HepG2 (cell line): ENCODE measurements at regions not wholly inside any gene's neighbourhood (a gene's known extent, or its start where the extent isn't known, plus 50 kb on each side); places are given as distances from the start of the nearest gene placed in this dataset.

Experiments
- ATAC-seq: fragments of 200-7000 bp; cut with Tn5 transposase; 3 replicates; pipeline ENCODE4 v1.9.1; 2020; ENCODE audit warnings: mild to moderate bottlenecking, moderate library complexity
- BruUV-seq: library from RNA; stranded (reverse); fragments of 400-500 nt; replicated peaks from 2 replicates; lab custom pipeline; 2021; lab: Mats Ljungman, UMichigan
- CTCF ChIA-PET: fragments of 300-600 bp; formaldehyde crosslinking; extraction: SDS; loops from one replicate; lab custom pipeline; 2021; ENCODE audit warnings: low total read pairs, inconsistent platforms, low intra/inter-chr PET ratio; lab: Yijun Ruan, JAX
- POLR2A ChIA-PET: fragments of 350-600 bp; sonication (Branson Sonifier 250); formaldehyde crosslinking; loops from one replicate; lab custom pipeline; 2020; ENCODE audit warnings: antibody characterized with exemption, inconsistent platforms; lab: Yijun Ruan, JAX
- DNase-seq: peaks from one replicate; pipeline ENCODE4 v3.0.0-alpha.2; 2015; ENCODE audit warnings: low spot score
- FAIRE-seq: peaks from 3 replicates; lab custom pipeline; 2011; peaks lifted over from hg19 to GRCh38; lab: Jason Lieb, UNC
- H2AFZ ChIP-seq: one replicate; pipeline ENCODE4 v1.6.1; 2011; ENCODE audit warnings: low read length, inconsistent platforms
- H3K27ac ChIP-seq: fragments of 300-600 bp; 3 replicates; pipeline ENCODE4 v1.8.0; 2011; ENCODE audit warnings: mixed run types, mild to moderate bottlenecking, mixed read lengths, low read length, inconsistent platforms; ENCODE audit not compliant: insufficient read depth; ENCODE audit errors: extremely low read length
- H3K27me3 ChIP-seq, 2 experiments: fragments of 200-600 bp in 1 of 2; 2 replicates in 1 of 2; 3 replicates in 1 of 2; pipeline versions ENCODE4 v1.6.0 to v1.8.0; 2011; ENCODE audit warnings: low read length in 2 of 2, mild to moderate bottlenecking in 2 of 2, moderate library complexity in 2 of 2, inconsistent platforms in 1 of 2; ENCODE audit not compliant: insufficient read depth in 2 of 2, control insufficient read depth in 1 of 2
- H3K36me3 ChIP-seq, 2 experiments: fragments of 200-600 bp in 1 of 2; replicated peaks in 1 of 2; 2 replicates in 1 of 2; 3 replicates in 1 of 2; pipeline versions ENCODE4 v1.5.1 to v1.8.0; 2011; ENCODE audit warnings: low read length in 2 of 2, inconsistent platforms in 1 of 2; ENCODE audit not compliant: insufficient read depth in 2 of 2, control insufficient read depth in 1 of 2
- H3K4me1 ChIP-seq: 2 replicates; pipeline ENCODE4 v1.5.1; 2012; ENCODE audit warnings: low read length, inconsistent platforms; ENCODE audit not compliant: insufficient read depth
- H3K4me2 ChIP-seq: 2 replicates; pipeline ENCODE4 v1.6.0; 2011; ENCODE audit warnings: low read depth, low read length, inconsistent platforms
- H3K4me3 ChIP-seq, 3 experiments: fragments of 200-600 bp in 1 of 3; sonication (generic), shearing (Covaris generic) in 1 of 3; replicated peaks in 1 of 3; 2 replicates each; pipeline ENCODE4 v1.5.1; 2011 to 2016; ENCODE audit warnings: low read length in 3 of 3, inconsistent platforms in 2 of 3, low read depth in 2 of 3, mild to moderate bottlenecking in 2 of 3, control low read depth in 1 of 3, mixed read lengths in 1 of 3; ENCODE audit not compliant: insufficient read depth in 1 of 3
- H3K79me2 ChIP-seq: one replicate; pipeline ENCODE4 v1.6.1; 2011; ENCODE audit warnings: low read length, inconsistent platforms; ENCODE audit not compliant: insufficient read depth
- H3K9ac ChIP-seq: 2 replicates; pipeline ENCODE4 v1.6.0; 2011; ENCODE audit warnings: mild to moderate bottlenecking, low read depth, low read length, inconsistent platforms; ENCODE audit not compliant: insufficient read depth
- H3K9me3 ChIP-seq: 2 replicates; pipeline ENCODE4 v1.5.1; 2012; ENCODE audit warnings: mild to moderate bottlenecking, low read length
- H4K20me1 ChIP-seq: 2 replicates; pipeline ENCODE4 v1.6.0; 2011; ENCODE audit warnings: inconsistent platforms, mild to moderate bottlenecking, low read length, moderate library complexity; ENCODE audit not compliant: insufficient read depth
- GATAD2A ChIP-seq: IDR thresholded peaks from 2 replicates; pipeline ENCODE4 v1.6.1; 2016
- HOXA5 ChIP-seq: sonication (generic); formaldehyde crosslinking; IDR thresholded peaks from 2 replicates; pipeline ENCODE4 v1.4.0; 2020; ENCODE audit warnings: missing genetic modification reagents
- MEF2D ChIP-seq: sonication (generic); formaldehyde crosslinking; IDR thresholded peaks from 2 replicates; pipeline ENCODE4 v1.5.1; 2020; ENCODE audit warnings: mild to moderate bottlenecking, missing genetic modification reagents
- RARG ChIP-seq: sonication (generic); formaldehyde crosslinking; IDR thresholded peaks from 2 replicates; pipeline ENCODE4 v1.4.0; 2020; ENCODE audit warnings: low read depth, mild to moderate bottlenecking, missing genetic modification reagents
- RBM22 ChIP-seq: fragments of 200-400 bp; formaldehyde crosslinking; optimal IDR thresholded peaks from 2 replicates; pipeline ENCODE3; 2017; ENCODE audit warnings: mild to moderate bottlenecking, low read length, moderate library complexity
- SMC3 ChIP-seq: IDR thresholded peaks from 2 replicates; pipeline ENCODE4 v1.6.1; 2011; ENCODE audit warnings: low read length, improper control_type of control experiment
- SP5 ChIP-seq: IDR thresholded peaks from 2 replicates; pipeline ENCODE4 v1.6.1; 2016; ENCODE audit warnings: low read depth, borderline replicate concordance
- ZBTB3 ChIP-seq: sonication (generic); formaldehyde crosslinking; IDR thresholded peaks from 2 replicates; pipeline ENCODE4 v1.4.0; 2020; ENCODE audit warnings: low read depth, mild to moderate bottlenecking, moderate library complexity, missing genetic modification reagents, borderline replicate concordance
- ZIK1 ChIP-seq: sonication (generic); formaldehyde crosslinking; IDR thresholded peaks from 2 replicates; pipeline ENCODE4 v1.5.0; 2020; ENCODE audit warnings: mild to moderate bottlenecking, low read depth, missing genetic modification reagents, borderline replicate concordance
- ZNF275 ChIP-seq: sonication (generic); formaldehyde crosslinking; IDR thresholded peaks from 2 replicates; pipeline ENCODE4 v1.8.0; 2022; ENCODE audit warnings: missing genetic modification reagents, mild to moderate bottlenecking, inconsistent platforms, borderline replicate concordance
- ZNF577 ChIP-seq: sonication (generic); formaldehyde crosslinking; IDR thresholded peaks from 2 replicates; pipeline ENCODE4 v1.4.0; 2020; ENCODE audit warnings: mild to moderate bottlenecking, low read depth, missing genetic modification reagents, borderline replicate concordance
- ZNF749 ChIP-seq: sonication (generic); formaldehyde crosslinking; IDR thresholded peaks from 2 replicates; pipeline ENCODE4 v1.8.0; 2022; ENCODE audit warnings: mild to moderate bottlenecking, missing genetic modification reagents, moderate library complexity, borderline replicate concordance
- ZSCAN22 ChIP-seq: sonication (generic); formaldehyde crosslinking; IDR thresholded peaks from 2 replicates; pipeline ENCODE4 v1.4.0; 2020; ENCODE audit warnings: mild to moderate bottlenecking, missing genetic modification reagents
- ZSCAN29 ChIP-seq: sonication (generic); formaldehyde crosslinking; conservative IDR thresholded peaks from 2 replicates; pipeline ENCODE4 v1.4.0; 2020; ENCODE audit warnings: mild to moderate bottlenecking, missing genetic modification reagents
- WGBS: methylation state at CpG from one replicate; pipeline ENCODE4 v1.1.6; 2017; ENCODE audit warnings: low lambda C conversion rate; 5-methylcytosine and 5-hydroxymethylcytosine counted together
- in situ Hi-C: cut with HindIII; loops from 2 replicates; pipeline ENCODE4 v1.10.0; 2017; ENCODE audit warnings: low pct_unique_long_range_greater_than_20kb; ENCODE audit not compliant: extremely low pct_ligation_motif_present
- intact Hi-C: fragments of 100-400 bp; cut with micrococcal nuclease; formaldehyde crosslinking; loops from one replicate; pipeline ENCODE4 v1.10.0; 2022; ENCODE audit not compliant: unreplicated experiment
- TF ChIP-seq, protein P1 (sequence below): IDR thresholded peaks from 2 replicates; pipeline ENCODE4 v1.6.1; 2018; ENCODE audit warnings: missing genetic modification reagents, mild to moderate bottlenecking, missing compliant biosample characterization
- TF ChIP-seq, protein P2 (sequence below): sonication (generic); formaldehyde crosslinking; IDR thresholded peaks from 2 replicates; pipeline ENCODE4 v1.5.0; 2020; ENCODE audit warnings: mild to moderate bottlenecking, missing genetic modification reagents
- TF ChIP-seq, protein P3 (sequence below): sonication (generic); formaldehyde crosslinking; conservative IDR thresholded peaks from 2 replicates; pipeline ENCODE4 v1.4.0; 2020; ENCODE audit warnings: missing genetic modification reagents

DNA sequence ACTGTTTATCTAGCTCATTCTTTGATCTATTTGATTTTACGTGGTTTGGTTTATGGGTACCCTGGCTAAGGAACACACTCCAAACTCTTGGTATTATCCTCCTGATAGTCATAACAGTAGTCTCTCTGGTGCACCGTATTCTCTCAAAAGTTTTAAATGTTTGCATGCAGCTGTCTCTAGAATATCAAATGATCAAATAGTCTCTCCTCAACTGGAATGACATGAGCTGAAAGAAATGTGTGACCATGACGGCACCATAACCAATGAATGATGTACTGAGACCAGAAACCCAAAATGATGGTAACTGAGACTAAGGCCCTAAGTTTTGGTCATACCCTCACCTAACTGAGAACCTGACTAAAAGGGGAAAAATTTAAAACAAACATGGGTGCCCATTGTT lies 319.4 kb downstream of the SLC7A11 start:
- ATAC-seq, result no peak
- intact Hi-C loops, result no loop called here
- no peak for FAIRE-seq
- ChIA-PET CTCF (no interaction called here), POLR2A (no interaction called here)
- 54% methylated on average over 3 of the region's 3 CpGs for WGBS
- no peaks in the 10 kb centered on the region for H3K4me1 ChIP-seq
- no peaks in the 10 kb centered on the region for H4K20me1 ChIP-seq
- no TSS peak for BruUV-seq
- H3K9ac ChIP-seq, result no peak overlapping the region
- no peak overlapping the region for H2AFZ ChIP-seq
- H3K4me3 ChIP-seq, result no peak overlapping the region
- TF ChIP-seq, protein P1, sequence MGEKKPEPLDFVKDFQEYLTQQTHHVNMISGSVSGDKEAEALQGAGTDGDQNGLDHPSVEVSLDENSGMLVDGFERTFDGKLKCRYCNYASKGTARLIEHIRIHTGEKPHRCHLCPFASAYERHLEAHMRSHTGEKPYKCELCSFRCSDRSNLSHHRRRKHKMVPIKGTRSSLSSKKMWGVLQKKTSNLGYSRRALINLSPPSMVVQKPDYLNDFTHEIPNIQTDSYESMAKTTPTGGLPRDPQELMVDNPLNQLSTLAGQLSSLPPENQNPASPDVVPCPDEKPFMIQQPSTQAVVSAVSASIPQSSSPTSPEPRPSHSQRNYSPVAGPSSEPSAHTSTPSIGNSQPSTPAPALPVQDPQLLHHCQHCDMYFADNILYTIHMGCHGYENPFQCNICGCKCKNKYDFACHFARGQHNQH (CRISPR knock-in tag), result no peak
- TF ChIP-seq MEF2D (CRISPR knock-in tag), result no peak
- TF ChIP-seq ZBTB3 (CRISPR knock-in tag), result no peak
- TF ChIP-seq GATAD2A, result no peak
- TF ChIP-seq ZNF275 (CRISPR knock-in tag), result no peak
- no peak for TF ChIP-seq ZIK1 (CRISPR knock-in tag)
- no peak for TF ChIP-seq ZNF577 (CRISPR knock-in tag)
- no peak for TF ChIP-seq RARG (CRISPR knock-in tag)
- TF ChIP-seq ZSCAN22 (CRISPR knock-in tag), result no peak
- no peak for TF ChIP-seq SMC3
- no peak for TF ChIP-seq HOXA5 (CRISPR knock-in tag)
- TF ChIP-seq ZSCAN29 (CRISPR knock-in tag), result no peak
- TF ChIP-seq, protein P2, sequence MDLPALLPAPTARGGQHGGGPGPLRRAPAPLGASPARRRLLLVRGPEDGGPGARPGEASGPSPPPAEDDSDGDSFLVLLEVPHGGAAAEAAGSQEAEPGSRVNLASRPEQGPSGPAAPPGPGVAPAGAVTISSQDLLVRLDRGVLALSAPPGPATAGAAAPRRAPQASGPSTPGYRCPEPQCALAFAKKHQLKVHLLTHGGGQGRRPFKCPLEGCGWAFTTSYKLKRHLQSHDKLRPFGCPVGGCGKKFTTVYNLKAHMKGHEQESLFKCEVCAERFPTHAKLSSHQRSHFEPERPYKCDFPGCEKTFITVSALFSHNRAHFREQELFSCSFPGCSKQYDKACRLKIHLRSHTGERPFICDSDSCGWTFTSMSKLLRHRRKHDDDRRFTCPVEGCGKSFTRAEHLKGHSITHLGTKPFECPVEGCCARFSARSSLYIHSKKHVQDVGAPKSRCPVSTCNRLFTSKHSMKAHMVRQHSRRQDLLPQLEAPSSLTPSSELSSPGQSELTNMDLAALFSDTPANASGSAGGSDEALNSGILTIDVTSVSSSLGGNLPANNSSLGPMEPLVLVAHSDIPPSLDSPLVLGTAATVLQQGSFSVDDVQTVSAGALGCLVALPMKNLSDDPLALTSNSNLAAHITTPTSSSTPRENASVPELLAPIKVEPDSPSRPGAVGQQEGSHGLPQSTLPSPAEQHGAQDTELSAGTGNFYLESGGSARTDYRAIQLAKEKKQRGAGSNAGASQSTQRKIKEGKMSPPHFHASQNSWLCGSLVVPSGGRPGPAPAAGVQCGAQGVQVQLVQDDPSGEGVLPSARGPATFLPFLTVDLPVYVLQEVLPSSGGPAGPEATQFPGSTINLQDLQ, result no peak
- TF ChIP-seq SP5, result no peak
- TF ChIP-seq RBM22, result no peak
- TF ChIP-seq ZNF749 (CRISPR knock-in tag), result no peak
- TF ChIP-seq, protein P3, sequence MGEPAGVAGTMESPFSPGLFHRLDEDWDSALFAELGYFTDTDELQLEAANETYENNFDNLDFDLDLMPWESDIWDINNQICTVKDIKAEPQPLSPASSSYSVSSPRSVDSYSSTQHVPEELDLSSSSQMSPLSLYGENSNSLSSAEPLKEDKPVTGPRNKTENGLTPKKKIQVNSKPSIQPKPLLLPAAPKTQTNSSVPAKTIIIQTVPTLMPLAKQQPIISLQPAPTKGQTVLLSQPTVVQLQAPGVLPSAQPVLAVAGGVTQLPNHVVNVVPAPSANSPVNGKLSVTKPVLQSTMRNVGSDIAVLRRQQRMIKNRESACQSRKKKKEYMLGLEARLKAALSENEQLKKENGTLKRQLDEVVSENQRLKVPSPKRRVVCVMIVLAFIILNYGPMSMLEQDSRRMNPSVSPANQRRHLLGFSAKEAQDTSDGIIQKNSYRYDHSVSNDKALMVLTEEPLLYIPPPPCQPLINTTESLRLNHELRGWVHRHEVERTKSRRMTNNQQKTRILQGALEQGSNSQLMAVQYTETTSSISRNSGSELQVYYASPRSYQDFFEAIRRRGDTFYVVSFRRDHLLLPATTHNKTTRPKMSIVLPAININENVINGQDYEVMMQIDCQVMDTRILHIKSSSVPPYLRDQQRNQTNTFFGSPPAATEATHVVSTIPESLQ, result no peak
- TF ChIP-seq, all 625 proteins: peak for 0
- DNase-seq, result no peak
- no peaks in the 10 kb centered on the region for H3K27me3 ChIP-seq
- no peak overlapping the region for H3K4me2 ChIP-seq
- H3K36me3 ChIP-seq, result no peaks in the 10 kb centered on the region
- no peak overlapping the region for H3K27ac ChIP-seq
- H3K9me3 ChIP-seq, result no peaks in the 10 kb centered on the region
- no peaks in the 10 kb centered on the region for H3K79me2 ChIP-seq
- in situ Hi-C loops, result no loop called here
